Fibroblast of lung (primary cell): ENCODE measurements at regions not wholly inside any gene's neighbourhood (a gene's known extent, or its start where the extent isn't known, plus 50 kb on each side); places are given as distances from the start of the nearest gene placed in this dataset.

Experiments
- DNase-seq, 2 donors: peaks; one replicate each; pipeline versions ENCODE4 v3.0.0 to v3.0.0-alpha.2; 2010; ENCODE audit warnings: low read depth in 2 of 2
- H2AFZ ChIP-seq: 2 replicates; pipeline ENCODE4 v1.5.1; 2012; ENCODE audit warnings: low read length, control low read depth, inconsistent platforms
- H3K27ac ChIP-seq: 2 replicates; pipeline ENCODE4 v1.5.1; 2011; ENCODE audit warnings: low read length, control low read depth; ENCODE audit not compliant: insufficient read depth
- H3K27me3 ChIP-seq: 2 replicates; pipeline ENCODE4 v1.5.1; 2011; ENCODE audit warnings: mild to moderate bottlenecking, low read length; ENCODE audit not compliant: control insufficient read depth, insufficient read depth
- H3K36me3 ChIP-seq: 2 replicates; pipeline ENCODE4 v1.5.1; 2011; ENCODE audit warnings: low read length; ENCODE audit not compliant: control insufficient read depth, insufficient read depth
- H3K4me1 ChIP-seq: 2 replicates; pipeline ENCODE4 v1.5.1; 2011; ENCODE audit warnings: low read length; ENCODE audit not compliant: control insufficient read depth, insufficient read depth; ENCODE audit errors: extremely low read depth
- H3K4me2 ChIP-seq: 2 replicates; pipeline ENCODE4 v1.5.1; 2011; ENCODE audit warnings: low read length, control low read depth; ENCODE audit not compliant: insufficient read depth; ENCODE audit errors: extremely low read depth
- H3K4me3 ChIP-seq, 4 experiments: fragments of 200-600 bp in 1 of 4; sonication (generic) in 1 of 4; replicated peaks in 1 of 4; 2 replicates each; pipeline ENCODE4 v1.5.1; 2011 to 2016; ENCODE audit warnings: low read length in 4 of 4, low read depth in 3 of 4, mild to moderate bottlenecking in 3 of 4, control low read depth in 2 of 4, inconsistent platforms in 1 of 4, mixed read lengths in 1 of 4; ENCODE audit not compliant: insufficient read depth in 1 of 4; ENCODE audit errors: control extremely low read depth in 1 of 4
- H3K79me2 ChIP-seq: 2 replicates; pipeline ENCODE4 v1.5.1; 2012; ENCODE audit warnings: mild to moderate bottlenecking, low read length, inconsistent platforms; ENCODE audit not compliant: control insufficient read depth, insufficient read depth
- H3K9ac ChIP-seq: 2 replicates; pipeline ENCODE4 v1.5.1; 2011; ENCODE audit warnings: mild to moderate bottlenecking, low read length, control low read depth; ENCODE audit not compliant: insufficient read depth
- H3K9me3 ChIP-seq: 2 replicates; pipeline ENCODE4 v1.5.1; 2012; ENCODE audit warnings: low read depth, low read length; ENCODE audit not compliant: control insufficient read depth, insufficient read depth
- H4K20me1 ChIP-seq: 2 replicates; pipeline ENCODE4 v1.5.1; 2011; ENCODE audit warnings: low read length; ENCODE audit not compliant: control insufficient read depth, insufficient read depth; ENCODE audit errors: extremely low read depth
- CTCF ChIP-seq, 2 donors: IDR thresholded peaks in 1 of 2; conservative IDR thresholded peaks in 1 of 2; 1 replicate in 1 of 2; 2 replicates in 1 of 2; pipeline ENCODE4 v1.5.1; 2011 to 2012; ENCODE audit warnings: low read length in 2 of 2, control low read depth in 1 of 2, inconsistent platforms in 1 of 2, low read depth in 1 of 2, mild to moderate bottlenecking in 1 of 2
- EZH2 ChIP-seq: IDR thresholded peaks from 2 replicates; pipeline ENCODE4 v1.5.1; 2012; ENCODE audit warnings: low read length, control low read depth, mild to moderate bottlenecking; ENCODE audit errors: missing control alignments

GRCh38 chr9:90025816-90026215, 421.0 kb downstream of the GADD45G start:
- H3K27me3 ChIP-seq: no peaks in the 10 kb centered on the region
- H3K36me3 ChIP-seq: no peaks in the 10 kb centered on the region
- H3K9ac ChIP-seq: no peak overlapping the region
- H3K4me1 ChIP-seq: no peaks in the 10 kb centered on the region
- no peaks in the 10 kb centered on the region for H4K20me1 ChIP-seq
- H2AFZ ChIP-seq: no peak overlapping the region
- H3K4me2 ChIP-seq: no peak overlapping the region
- no peak overlapping the region for H3K27ac ChIP-seq
- no peaks in the 10 kb centered on the region for H3K79me2 ChIP-seq
- no peaks in the 10 kb centered on the region for H3K9me3 ChIP-seq
- no peak overlapping the region for H3K4me3 ChIP-seq
- no peak for TF ChIP-seq EZH2
- no peak for TF ChIP-seq CTCF (conservative IDR thresholded peaks at IDR 0.05 in 1 of 2, IDR thresholded peaks at IDR 0.05 in 1 of 2; ENCODE audit: low read depth in 1 of 2, low read length in 2 of 2)
- DNase-seq: peak in 1 of 2 donors; percentile 70

GRCh38 chr9:90027296-90027790, 422.5 kb downstream of the GADD45G start:
- Histone ChIP-seq H3K4me1 (no peaks in the 10 kb centered on the region), H3K36me3 (no peaks in the 10 kb centered on the region), H3K27me3 (no peaks in the 10 kb centered on the region), H3K27ac (no peak overlapping the region), H3K79me2 (no peaks in the 10 kb centered on the region), H2AFZ (no peak overlapping the region), H3K4me2 (no peak overlapping the region), H3K9ac (no peak overlapping the region), H4K20me1 (no peaks in the 10 kb centered on the region), H3K9me3 (no peaks in the 10 kb centered on the region), H3K4me3 (no peak overlapping the region)
- no peak for DNase-seq
- TF ChIP-seq EZH2 (no peak), CTCF (conservative IDR thresholded peaks at IDR 0.05 in 1 of 2, IDR thresholded peaks at IDR 0.05 in 1 of 2; ENCODE audit: low read depth in 1 of 2, low read length in 2 of 2) (no peak)

GRCh38 chr9:90029386-90029785, 424.6 kb downstream of the GADD45G start:
- Histone ChIP-seq H3K9me3 (no peaks in the 10 kb centered on the region), H3K27ac (no peak overlapping the region), H3K4me3 (no peak overlapping the region), H3K27me3 (no peaks in the 10 kb centered on the region), H3K4me1 (no peaks in the 10 kb centered on the region), H3K4me2 (no peak overlapping the region), H3K9ac (no peak overlapping the region), H3K79me2 (no peaks in the 10 kb centered on the region), H2AFZ (no peak overlapping the region), H4K20me1 (no peaks in the 10 kb centered on the region), H3K36me3 (no peaks in the 10 kb centered on the region)
- DNase-seq: no peak
- no peak for TF ChIP-seq CTCF (conservative IDR thresholded peaks at IDR 0.05 in 1 of 2, IDR thresholded peaks at IDR 0.05 in 1 of 2; ENCODE audit: low read depth in 1 of 2, low read length in 2 of 2)
- no peak for TF ChIP-seq EZH2
